ENCODE measurements at regions not wholly inside any gene's neighbourhood (a gene's known extent, or its start where the extent isn't known, plus 50 kb on each side); places are given as distances from the start of the nearest gene placed in this dataset.

GRCh38 chr13:105074755-105075154 lies 1460.7 kb downstream of the EFNB2 start:
- no peak for DNase-seq

GRCh38 chr13:105073041-105073440 lies 1462.4 kb downstream of the EFNB2 start:
- DNase-seq: peak; percentile 1

- no peak for DNase-seq
Observed at GRCh38 chr13:105070452-105070851, 1465.0 kb downstream of the EFNB2 start.

- no peak for DNase-seq
Observed at GRCh38 chr13:105069106-105069505, 1466.4 kb downstream of the EFNB2 start.

GRCh38 chr13:105063676-105064075 lies 1471.8 kb downstream of the EFNB2 start:
- no peak for DNase-seq

GRCh38 chr13:105059786-105060185 lies 1475.7 kb downstream of the EFNB2 start:
- no peak for DNase-seq

- DNase-seq: no peak
Observed at GRCh38 chr13:105058517-105058916, 1476.9 kb downstream of the EFNB2 start.

- no peak for DNase-seq
Observed at GRCh38 chr13:105052711-105053110, 1482.8 kb downstream of the EFNB2 start.

GRCh38 chr13:105050686-105051085 lies 1484.8 kb downstream of the EFNB2 start:
- DNase-seq: no peak

GRCh38 chr13:105048677-105049076 lies 1486.8 kb downstream of the EFNB2 start:
- DNase-seq: no peak

- DNase-seq: no peak
Observed at GRCh38 chr13:105047676-105048295, 1487.7 kb downstream of the EFNB2 start.

GRCh38 chr13:105037110-105037509 lies 1498.4 kb downstream of the EFNB2 start:
- no peak for DNase-seq

- DNase-seq: no peak
Observed at GRCh38 chr13:105035092-105035491, 1500.4 kb downstream of the EFNB2 start.

GRCh38 chr13:105033999-105034398 lies 1501.5 kb downstream of the EFNB2 start:
- no peak for DNase-seq

GRCh38 chr13:105031306-105031705 lies 1504.2 kb downstream of the EFNB2 start:
- DNase-seq: no peak

GRCh38 chr13:105030851-105031250 lies 1504.6 kb downstream of the EFNB2 start:
- no peak for DNase-seq

- no peak for DNase-seq
Observed at GRCh38 chr13:105019073-105019472, 1516.4 kb downstream of the EFNB2 start.

GRCh38 chr13:105016266-105016665 lies 1519.2 kb downstream of the EFNB2 start:
- DNase-seq: no peak

- DNase-seq: no peak
Observed at GRCh38 chr13:105008604-105009003, 1526.9 kb downstream of the EFNB2 start.

GRCh38 chr13:105007166-105007808 lies 1528.2 kb downstream of the EFNB2 start:
- no peak for DNase-seq

GRCh38 chr13:104996022-104996421 lies 1539.4 kb downstream of the EFNB2 start:
- DNase-seq: no peak

GRCh38 chr13:104993708-104994107 lies 1541.8 kb downstream of the EFNB2 start:
- no peak for DNase-seq

GRCh38 chr13:104987621-104988020 lies 1547.8 kb downstream of the EFNB2 start:
- DNase-seq: no peak

- no peak for DNase-seq
Observed at GRCh38 chr13:104984296-104984818, 1551.1 kb downstream of the EFNB2 start.

- DNase-seq: no peak
Observed at GRCh38 chr13:104983601-104984000, 1551.9 kb downstream of the EFNB2 start.

All from activated gamma-delta T cell (primary cell).